ENCODE measurements at regions not wholly inside any gene's neighbourhood (a gene's known extent, or its start where the extent isn't known, plus 50 kb on each side); places are given as distances from the start of the nearest gene placed in this dataset.
"Not testable (repeated sequence)": the region's sequence is repeated elsewhere in the genome, so short reads cannot be mapped to it uniquely, and the experiment has no call there.

DNA sequence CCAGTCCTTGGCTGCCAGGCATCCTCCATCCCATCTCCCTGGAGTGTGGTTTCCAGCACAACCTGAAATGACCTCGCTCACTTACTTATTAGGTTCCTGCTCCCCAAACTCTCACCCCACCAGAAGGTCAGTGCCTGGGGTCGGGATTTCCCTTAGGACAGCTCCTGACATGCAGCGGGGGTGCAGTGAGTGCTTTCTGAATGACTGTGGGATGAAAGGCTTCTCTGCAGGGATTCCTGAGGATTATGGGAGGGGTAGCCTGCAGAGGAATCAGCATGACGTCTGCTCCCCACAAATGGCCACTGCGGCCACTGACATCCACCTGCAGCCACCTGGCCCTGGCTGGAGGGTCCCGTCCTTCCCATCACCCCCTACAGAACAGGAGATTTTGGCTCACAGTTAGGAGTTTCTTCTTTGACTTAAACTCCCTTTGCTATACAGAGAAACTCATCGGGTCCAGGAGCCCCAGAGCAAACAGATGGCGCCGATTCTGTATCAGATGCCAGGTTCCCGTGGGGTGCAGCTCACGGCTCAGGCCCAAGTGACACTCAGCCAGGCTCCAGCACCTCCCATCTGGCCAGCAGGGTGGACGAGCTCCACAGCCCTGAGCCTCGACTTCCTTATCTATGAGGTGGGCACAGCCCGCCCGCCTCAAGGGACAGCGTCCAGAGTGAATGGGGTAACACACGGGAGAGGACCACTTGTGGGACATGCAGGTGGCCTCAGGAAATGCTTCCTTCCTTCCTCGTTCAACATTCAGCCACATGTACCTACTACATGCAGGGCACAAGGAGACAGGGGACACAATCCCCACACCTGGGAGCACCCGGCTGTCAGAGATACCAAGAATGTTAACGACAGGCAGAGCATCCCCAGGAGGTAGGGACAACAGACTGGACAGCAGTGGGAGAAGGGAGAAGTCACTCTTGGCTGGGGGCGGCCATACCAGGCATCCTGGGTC is 69.8 kb downstream of the RMI2 start:
- no peak for DNase-seq (ENCODE audit: low read depth)

DNA sequence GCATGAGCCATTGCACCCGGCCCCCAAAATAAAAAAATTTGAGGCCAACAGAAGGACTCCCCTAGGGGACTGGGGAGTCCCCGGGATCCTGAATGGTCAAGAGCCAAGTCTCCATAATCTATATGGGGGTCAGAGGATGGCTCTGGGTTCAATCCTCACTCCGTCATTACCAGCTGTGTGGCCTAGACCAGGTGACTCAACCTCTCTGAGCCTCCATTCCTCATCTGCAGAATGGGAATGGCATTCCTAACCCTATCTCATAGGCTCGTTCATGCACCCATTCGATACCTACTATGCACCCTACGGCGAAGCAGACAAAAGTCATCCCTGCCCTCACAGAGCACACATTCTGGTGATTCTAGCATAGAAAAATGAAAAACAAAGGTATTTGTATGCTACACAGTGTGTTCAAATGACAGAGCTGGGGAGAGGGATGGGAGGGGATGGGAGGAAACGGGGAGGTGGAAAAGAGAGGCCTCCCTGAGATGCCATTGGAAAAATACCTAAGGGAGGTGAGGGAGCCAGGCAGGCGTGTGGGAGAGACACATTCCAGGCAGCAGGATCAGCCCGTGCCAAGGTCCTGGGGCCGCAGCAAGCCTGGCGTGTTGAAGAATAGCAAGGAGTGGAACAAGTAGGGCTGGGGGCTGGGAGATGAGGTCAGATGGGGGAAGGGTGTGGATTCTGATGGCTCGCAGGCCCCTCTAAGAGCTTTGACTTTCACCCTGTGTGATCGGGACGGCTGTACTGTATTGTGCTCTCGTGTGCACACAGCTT is 71.2 kb downstream of the RMI2 start:
- no peak for DNase-seq (ENCODE audit: low read depth)

GRCh38 chr16:11417487-11417886 is 72.2 kb downstream of the RMI2 start:
- DNase-seq (ENCODE audit: low read depth), result no peak

DNA sequence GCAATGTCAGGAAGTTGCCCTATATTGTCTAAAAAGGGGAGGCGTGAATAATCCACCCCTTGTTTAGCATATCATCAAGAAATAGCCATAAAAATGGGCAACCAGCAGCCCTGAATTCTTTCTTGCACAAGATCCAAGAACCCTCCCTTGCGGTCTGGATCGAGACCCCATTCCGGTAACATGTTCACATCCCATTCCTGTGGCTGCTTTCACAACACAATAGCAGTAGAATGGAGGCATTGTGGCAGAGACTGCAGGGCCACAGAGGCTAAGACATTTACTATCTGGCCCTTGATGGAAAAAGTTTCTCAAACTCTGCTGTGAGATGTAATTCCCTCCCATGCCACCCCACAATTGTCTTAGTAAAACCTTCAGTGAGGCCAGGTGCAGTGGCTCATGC is 73.2 kb downstream of the RMI2 start:
- no peak for DNase-seq (ENCODE audit: low read depth)

DNA sequence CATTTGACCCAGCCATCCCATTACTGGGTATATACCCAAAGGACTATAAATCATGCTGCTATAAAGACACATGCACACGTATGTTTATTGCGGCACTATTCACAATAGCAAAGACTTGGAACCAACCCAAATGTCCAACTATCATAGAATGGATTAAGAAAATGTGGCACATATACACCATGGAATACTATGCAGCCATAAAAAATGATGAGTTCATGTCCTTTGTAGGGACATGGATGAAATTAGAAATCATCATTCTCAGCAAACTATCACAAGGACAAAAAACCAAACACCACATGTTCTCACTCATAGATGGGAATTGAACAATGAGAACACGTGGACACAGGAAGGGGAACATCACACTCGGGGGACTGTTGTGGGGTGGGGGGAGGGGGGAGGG is 74.8 kb downstream of the RMI2 start:
- not testable (repeated sequence) for DNase-seq (ENCODE audit: low read depth)

- DNase-seq (ENCODE audit: low read depth), result no peak
Observed at GRCh38 chr16:11420895-11421294, 75.6 kb downstream of the RMI2 start.

- DNase-seq (ENCODE audit: low read depth), result no peak
Observed at GRCh38 chr16:11422381-11423314, 77.4 kb downstream of the RMI2 start.

GRCh38 chr16:11423315-11424117 is 78.3 kb downstream of the RMI2 start:
- no peak for DNase-seq (ENCODE audit: low read depth)

GRCh38 chr16:11424118-11424460 is 78.8 kb downstream of the RMI2 start:
- DNase-seq (ENCODE audit: low read depth), result no peak

- DNase-seq (ENCODE audit: low read depth), result no peak
Observed at GRCh38 chr16:11425140-11425539, 79.9 kb downstream of the RMI2 start.

DNA sequence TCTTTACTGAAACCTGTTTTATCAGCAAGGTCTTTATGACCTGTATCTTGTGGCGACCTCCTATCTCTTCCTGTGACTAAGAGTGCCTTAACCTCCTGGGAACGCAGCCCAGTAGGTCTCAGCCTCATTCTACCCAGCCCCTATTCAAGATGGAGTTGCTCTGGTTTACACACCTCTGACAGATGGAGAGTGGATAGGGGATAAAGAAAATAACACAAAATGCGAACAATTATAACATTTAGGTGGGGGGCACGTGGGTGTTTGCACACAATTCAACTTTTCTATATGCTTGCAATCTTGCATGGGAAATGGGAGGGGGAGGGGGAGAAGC is 83.3 kb downstream of the RMI2 start:
- DNase-seq (ENCODE audit: low read depth), result no peak

DNA sequence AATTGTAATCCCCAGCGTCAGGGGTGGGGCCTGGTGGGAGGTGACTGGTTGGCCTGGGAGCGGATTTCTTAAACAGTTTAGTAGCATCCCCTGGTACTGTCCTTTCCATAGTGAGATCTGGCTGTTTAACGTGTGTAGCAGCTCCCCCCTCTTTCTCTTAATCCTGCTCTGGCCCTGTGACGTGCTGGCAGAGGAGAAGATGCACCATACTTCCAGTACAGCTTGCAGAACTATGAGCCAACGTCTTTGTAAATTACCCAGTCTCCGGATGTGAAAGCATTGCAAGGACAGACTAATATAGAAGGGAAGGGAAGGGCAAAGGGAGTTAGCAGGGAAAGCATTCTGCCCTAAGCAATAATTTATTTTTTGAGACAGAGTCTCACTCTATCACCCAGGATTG is 83.9 kb downstream of the RMI2 start:
- DNase-seq (ENCODE audit: low read depth), result no peak

DNA sequence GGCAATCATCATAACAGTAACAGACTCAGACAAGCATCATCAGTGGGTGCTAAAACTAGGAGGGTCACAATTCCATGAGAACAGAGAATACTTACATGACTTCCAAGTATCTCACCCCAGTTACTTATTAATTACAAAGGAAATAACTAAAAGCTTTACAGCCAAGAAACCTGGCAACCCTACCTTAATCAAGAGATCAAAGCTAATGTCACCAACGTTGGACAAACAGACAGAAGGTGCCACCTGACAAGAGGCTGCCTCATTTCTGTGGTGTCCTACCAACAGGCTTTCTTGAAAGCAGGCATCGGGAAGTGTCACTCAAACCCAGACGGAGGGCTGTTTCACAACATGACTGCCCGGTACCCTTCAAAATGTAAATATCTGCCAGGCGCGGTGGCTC is 84.6 kb downstream of the RMI2 start:
- no peak for DNase-seq (ENCODE audit: low read depth)

DNA sequence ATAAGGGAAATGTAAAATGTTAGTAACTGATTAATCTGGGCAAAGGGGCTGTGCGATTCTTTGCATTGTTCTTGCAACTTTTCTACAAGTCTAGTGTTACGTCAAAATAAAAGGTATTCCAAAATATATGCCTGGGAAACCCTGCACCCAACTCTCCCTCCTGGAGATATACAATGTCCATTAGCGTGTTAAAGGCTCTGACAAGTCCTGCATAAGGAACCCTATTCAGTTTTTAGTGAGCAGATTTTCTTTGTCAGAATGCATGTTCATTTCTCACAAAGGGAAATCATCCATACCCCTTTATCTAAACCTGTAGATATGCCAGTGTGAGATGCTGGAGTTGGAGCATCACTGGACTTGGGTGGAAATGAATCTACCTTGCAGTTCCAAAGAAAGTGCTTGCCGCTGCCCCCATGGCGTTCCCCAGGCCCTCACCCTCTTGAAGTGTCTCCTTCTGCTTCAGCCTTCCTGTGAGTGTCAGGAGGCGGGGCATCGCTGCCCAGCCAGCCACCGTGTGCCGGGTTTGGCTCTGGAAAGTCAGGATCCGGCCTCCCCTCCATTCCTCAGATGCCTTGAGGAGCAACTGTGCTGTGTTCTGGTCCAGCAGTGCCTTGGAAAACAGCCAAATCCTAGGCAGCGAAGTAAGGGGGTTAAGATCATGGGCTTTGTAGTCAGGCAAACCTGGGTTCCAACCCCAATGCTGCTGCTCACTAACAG is 85.5 kb downstream of the RMI2 start:
- DNase-seq (ENCODE audit: low read depth), result no peak

- DNase-seq (ENCODE audit: low read depth), result no peak
Observed at GRCh38 chr16:11431915-11432465, 86.7 kb downstream of the RMI2 start.

GRCh38 chr16:11432856-11433395 is 87.7 kb downstream of the RMI2 start:
- DNase-seq (ENCODE audit: low read depth), result no peak

DNA sequence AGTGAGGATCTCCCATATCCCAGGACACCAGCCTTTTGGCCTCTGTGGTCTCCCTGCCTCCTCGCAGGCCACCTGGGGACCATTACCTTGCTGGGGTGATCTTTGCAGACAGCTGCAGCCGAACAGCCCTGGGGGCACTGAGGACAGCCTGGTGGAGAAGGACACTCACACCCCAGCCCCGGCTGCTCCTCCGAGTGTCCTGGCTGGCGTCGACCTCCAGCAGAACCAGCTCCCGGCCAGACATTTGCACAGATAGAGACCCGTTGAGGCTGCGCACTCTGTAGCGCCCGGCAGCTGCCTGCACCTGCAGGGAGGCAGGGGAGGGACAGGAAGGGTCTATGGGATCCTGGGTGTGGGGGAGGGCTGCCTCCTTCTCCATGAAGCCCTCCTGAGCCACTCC is 90.3 kb downstream of the RMI2 start:
- no peak for DNase-seq (ENCODE audit: low read depth)

DNA sequence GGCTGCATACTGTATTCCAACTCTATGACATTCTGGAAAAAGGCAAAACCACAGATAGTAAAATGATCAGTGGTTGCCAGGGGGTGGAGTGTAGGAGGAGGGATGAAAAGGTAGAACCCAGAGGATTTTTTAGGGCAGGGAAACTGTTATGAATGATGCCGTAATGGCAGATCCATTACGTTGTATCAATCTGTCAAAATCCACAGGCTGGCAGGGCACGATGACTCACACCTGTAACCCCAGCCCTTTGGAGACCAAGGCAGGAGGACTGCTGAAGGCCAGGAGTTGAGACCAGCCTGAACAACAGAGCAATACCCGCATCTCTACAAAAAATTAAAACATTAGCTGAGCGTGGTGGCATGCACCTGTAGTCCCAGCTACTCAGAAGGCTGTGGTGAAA is 91.8 kb downstream of the RMI2 start:
- DNase-seq (ENCODE audit: low read depth), result no peak

DNA sequence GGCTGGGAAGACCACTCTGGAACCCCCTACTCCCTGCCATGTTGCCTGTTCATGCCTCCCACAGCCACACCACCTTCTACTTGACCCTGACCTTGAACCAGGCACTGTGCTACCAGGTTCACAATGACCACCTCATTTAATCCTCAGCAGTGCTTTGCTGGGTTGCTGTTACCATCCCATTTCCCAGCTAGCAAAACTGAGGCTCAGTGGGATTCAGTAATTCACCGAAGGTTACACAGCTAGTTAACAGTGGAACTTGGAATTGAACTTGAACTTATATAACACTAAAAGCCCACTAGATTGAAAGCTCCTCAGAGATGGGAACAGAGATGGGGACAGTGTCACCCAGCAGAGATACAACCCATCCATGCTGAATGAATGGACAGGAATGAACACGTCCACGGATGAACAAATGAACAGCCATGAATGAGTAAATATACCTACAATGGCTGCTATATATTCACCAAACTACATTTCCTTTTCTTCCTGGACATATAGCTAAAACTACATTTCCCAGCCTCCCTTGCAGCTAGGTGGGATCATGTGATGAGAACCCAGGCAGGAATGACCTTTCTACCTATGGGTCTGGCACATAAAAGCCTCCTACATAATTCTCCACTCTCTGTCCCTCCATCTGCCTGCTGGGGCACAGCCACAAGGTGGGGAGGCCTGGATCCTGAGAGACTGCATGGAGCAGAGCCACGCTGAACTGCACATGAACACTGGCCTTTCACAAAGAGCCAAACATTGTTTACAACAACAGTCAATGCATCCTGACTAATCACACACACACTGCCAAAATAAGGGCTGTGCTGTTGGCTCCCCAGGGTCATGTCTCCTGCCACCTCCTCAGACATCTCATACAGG is 94.8 kb downstream of the RMI2 start:
- DNase-seq (ENCODE audit: low read depth), result no peak

All from stimulated activated CD8-positive, alpha-beta memory T cell treated with anti-CD3 and anti-CD28 coated beads, Interleukin-12 subunit alpha, Interleukin-12 subunit beta, amount 100 ng/mL, for 4 hours (primary cell).